ENCODE measurements at regions not wholly inside any gene's neighbourhood (a gene's known extent, or its start where the extent isn't known, plus 50 kb on each side); places are given as distances from the start of the nearest gene placed in this dataset.

DNA sequence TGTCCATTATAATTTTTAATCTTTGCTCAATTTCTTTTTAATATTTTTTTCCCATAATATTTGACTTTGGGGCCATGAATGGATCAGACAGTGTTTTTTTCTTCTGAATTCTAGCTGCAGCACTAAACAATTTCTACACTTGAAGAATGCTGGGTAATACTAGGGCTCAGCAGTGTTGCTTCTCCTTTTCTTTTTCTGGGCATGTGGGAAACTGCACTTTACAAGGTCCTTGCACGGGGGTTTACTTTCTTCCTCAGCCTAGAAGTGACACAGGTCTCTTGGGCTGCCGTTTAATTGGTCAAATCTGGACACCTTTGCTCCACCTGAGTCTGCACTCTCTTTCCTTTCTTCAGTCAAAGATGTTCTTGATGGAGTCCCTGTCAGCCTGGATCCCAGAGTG is 135.4 kb upstream of the APCDD1 start:
- H3K4me2 ChIP-seq (ENCODE audit: insufficient read depth, low read length), result no peak overlapping the region
- peaks cover 8% of the 10 kb centered on the region for H3K27me3 ChIP-seq (ENCODE audit: insufficient read depth, low read length)
- H3K4me1 ChIP-seq (ENCODE audit: insufficient read depth, low read length), result peaks cover 5% of the 10 kb centered on the region
- H3K4me3 ChIP-seq (ENCODE audit: insufficient read depth, low read length), result no peak overlapping the region
- no peaks in the 10 kb centered on the region for H3K79me2 ChIP-seq (ENCODE audit: insufficient read depth, low read length)
- H3K27ac ChIP-seq (ENCODE audit: low read depth, low read length), result no peak overlapping the region
- DNase-seq (ENCODE audit: insufficient read length, low spot score, missing footprints), result no peak
- no peaks in the 10 kb centered on the region for H4K20me1 ChIP-seq (ENCODE audit: insufficient read depth, low read length)
- H3K9me3 ChIP-seq (ENCODE audit: low read depth, low read length), result no peaks in the 10 kb centered on the region
- no peaks in the 10 kb centered on the region for H3K36me3 ChIP-seq (ENCODE audit: insufficient read depth, low read length)
- H2AFZ ChIP-seq (ENCODE audit: low read length), result no peak overlapping the region
- TF ChIP-seq, protein P1, sequence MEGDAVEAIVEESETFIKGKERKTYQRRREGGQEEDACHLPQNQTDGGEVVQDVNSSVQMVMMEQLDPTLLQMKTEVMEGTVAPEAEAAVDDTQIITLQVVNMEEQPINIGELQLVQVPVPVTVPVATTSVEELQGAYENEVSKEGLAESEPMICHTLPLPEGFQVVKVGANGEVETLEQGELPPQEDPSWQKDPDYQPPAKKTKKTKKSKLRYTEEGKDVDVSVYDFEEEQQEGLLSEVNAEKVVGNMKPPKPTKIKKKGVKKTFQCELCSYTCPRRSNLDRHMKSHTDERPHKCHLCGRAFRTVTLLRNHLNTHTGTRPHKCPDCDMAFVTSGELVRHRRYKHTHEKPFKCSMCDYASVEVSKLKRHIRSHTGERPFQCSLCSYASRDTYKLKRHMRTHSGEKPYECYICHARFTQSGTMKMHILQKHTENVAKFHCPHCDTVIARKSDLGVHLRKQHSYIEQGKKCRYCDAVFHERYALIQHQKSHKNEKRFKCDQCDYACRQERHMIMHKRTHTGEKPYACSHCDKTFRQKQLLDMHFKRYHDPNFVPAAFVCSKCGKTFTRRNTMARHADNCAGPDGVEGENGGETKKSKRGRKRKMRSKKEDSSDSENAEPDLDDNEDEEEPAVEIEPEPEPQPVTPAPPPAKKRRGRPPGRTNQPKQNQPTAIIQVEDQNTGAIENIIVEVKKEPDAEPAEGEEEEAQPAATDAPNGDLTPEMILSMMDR (IDR thresholded peaks at IDR 0.05; ENCODE audit: extremely low read depth, low read depth, low read length), result no peak

DNA sequence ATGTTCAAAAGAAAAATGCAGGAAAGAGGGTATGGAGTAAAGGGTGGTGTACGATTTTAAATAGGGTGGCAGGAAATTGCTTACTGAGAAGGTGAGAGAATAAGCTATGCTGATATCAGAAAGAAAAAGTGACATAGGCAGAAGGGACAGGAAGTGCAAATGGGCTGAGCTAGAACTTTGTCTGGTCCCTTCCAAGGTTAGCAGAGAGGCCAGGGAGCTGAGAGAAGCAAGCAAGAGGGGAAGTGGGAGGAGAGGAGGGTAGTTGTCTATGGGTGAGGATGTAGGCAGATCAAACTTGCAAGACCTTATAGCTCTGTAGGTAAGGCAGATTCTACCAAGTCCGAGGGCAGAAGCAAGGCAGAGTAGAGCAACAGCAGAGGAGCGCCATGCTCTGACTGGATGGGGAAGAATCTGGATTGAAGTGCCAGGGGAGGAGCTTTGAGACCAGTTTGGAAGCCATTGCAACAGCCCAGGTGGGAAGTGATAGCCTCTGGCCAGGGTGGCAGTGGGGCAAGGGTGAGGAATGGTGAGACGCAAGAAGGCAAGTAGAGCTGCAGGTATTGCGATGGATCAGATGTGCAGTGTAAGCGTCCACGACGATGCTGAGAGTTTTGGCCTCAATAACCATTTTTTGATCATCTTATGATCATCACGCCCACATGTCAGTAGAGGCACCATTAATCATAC is 134.4 kb upstream of the APCDD1 start:
- Histone ChIP-seq H3K27me3 (ENCODE audit: insufficient read depth, low read length) (peaks cover 8% of the 10 kb centered on the region), H3K4me1 (ENCODE audit: insufficient read depth, low read length) (peaks cover 5% of the 10 kb centered on the region), H3K9me3 (ENCODE audit: low read depth, low read length) (no peaks in the 10 kb centered on the region), H3K4me2 (ENCODE audit: insufficient read depth, low read length) (no peak overlapping the region), H3K79me2 (ENCODE audit: insufficient read depth, low read length) (no peaks in the 10 kb centered on the region), H3K36me3 (ENCODE audit: insufficient read depth, low read length) (no peaks in the 10 kb centered on the region), H2AFZ (ENCODE audit: low read length) (no peak overlapping the region), H3K4me3 (ENCODE audit: insufficient read depth, low read length) (no peak overlapping the region), H4K20me1 (ENCODE audit: insufficient read depth, low read length) (no peaks in the 10 kb centered on the region), H3K27ac (ENCODE audit: low read depth, low read length) (no peak overlapping the region)
- TF ChIP-seq, protein P1 (IDR thresholded peaks at IDR 0.05; ENCODE audit: extremely low read depth, low read depth, low read length), result no peak
- no peak for DNase-seq (ENCODE audit: insufficient read length, low spot score, missing footprints)

DNA sequence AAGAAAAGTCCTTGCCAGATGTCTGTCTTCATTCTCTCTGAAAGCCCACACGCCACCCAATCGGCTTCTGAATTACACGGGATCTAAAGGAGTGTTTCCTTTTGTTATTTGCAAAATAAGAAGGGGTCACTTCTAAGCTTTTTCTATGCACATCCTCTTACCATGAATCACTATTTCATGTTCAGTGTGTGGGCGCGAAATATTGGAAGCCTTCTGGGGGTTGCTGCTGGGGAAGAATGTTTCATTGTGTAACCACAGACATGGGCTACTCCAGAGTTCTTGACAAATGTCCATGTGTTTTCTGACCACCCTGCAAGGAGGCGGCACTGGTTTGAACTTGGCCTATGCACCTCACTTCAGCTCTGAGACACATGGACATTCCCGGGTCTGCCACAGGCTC is 133.6 kb upstream of the APCDD1 start:
- DNase-seq (ENCODE audit: insufficient read length, low spot score, missing footprints), result no peak
- Histone ChIP-seq H3K36me3 (ENCODE audit: insufficient read depth, low read length) (no peaks in the 10 kb centered on the region), H3K4me1 (ENCODE audit: insufficient read depth, low read length) (peaks cover 5% of the 10 kb centered on the region), H3K9me3 (ENCODE audit: low read depth, low read length) (no peaks in the 10 kb centered on the region), H3K27me3 (ENCODE audit: insufficient read depth, low read length) (peaks cover 8% of the 10 kb centered on the region), H3K27ac (ENCODE audit: low read depth, low read length) (no peak overlapping the region), H2AFZ (ENCODE audit: low read length) (no peak overlapping the region), H3K4me2 (ENCODE audit: insufficient read depth, low read length) (peak overlapping the region; percentile 6), H3K4me3 (ENCODE audit: insufficient read depth, low read length) (no peak overlapping the region), H3K79me2 (ENCODE audit: insufficient read depth, low read length) (no peaks in the 10 kb centered on the region), H4K20me1 (ENCODE audit: insufficient read depth, low read length) (no peaks in the 10 kb centered on the region)
- TF ChIP-seq, protein P1 (IDR thresholded peaks at IDR 0.05; ENCODE audit: extremely low read depth, low read depth, low read length), result no peak

DNA sequence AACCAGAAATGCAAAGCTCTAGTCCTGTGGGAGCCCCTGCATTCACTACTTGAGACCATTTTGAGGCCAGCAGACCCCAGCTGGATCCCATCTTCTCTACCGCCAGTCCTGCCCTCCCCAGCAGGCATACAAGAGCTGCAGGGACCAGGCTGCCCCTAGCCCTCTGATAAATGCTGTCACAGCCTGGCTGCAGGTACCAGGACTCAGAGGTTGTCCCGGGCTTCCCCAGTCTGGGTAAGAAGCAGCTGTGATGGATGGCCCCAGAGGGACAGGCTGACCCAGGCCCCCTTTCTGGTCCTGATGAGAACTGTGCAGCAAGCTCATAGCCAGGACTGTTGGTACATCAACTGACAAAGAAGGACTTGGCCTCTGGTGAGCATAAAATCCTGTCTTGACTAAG is 132.9 kb upstream of the APCDD1 start:
- Histone ChIP-seq H3K4me2 (ENCODE audit: insufficient read depth, low read length) (no peak overlapping the region), H4K20me1 (ENCODE audit: insufficient read depth, low read length) (no peaks in the 10 kb centered on the region), H3K4me1 (ENCODE audit: insufficient read depth, low read length) (peaks cover 5% of the 10 kb centered on the region), H3K9me3 (ENCODE audit: low read depth, low read length) (no peaks in the 10 kb centered on the region), H3K27me3 (ENCODE audit: insufficient read depth, low read length) (peaks cover 8% of the 10 kb centered on the region), H2AFZ (ENCODE audit: low read length) (no peak overlapping the region), H3K4me3 (ENCODE audit: insufficient read depth, low read length) (no peak overlapping the region), H3K79me2 (ENCODE audit: insufficient read depth, low read length) (no peaks in the 10 kb centered on the region), H3K27ac (ENCODE audit: low read depth, low read length) (no peak overlapping the region), H3K36me3 (ENCODE audit: insufficient read depth, low read length) (no peaks in the 10 kb centered on the region)
- TF ChIP-seq, protein P1 (IDR thresholded peaks at IDR 0.05; ENCODE audit: extremely low read depth, low read depth, low read length), result no peak
- DNase-seq (ENCODE audit: insufficient read length, low spot score, missing footprints), result no peak

Data from osteoblast (primary cell).